GM12891 (cell line): ENCODE measurements at regions not wholly inside any gene's neighbourhood (a gene's known extent, or its start where the extent isn't known, plus 50 kb on each side); places are given as distances from the start of the nearest gene placed in this dataset.

Experiments used
- POLR2A ChIP-seq: IDR thresholded peaks from 2 replicates; pipeline ENCODE4 v1.6.1; 2011; ENCODE audit warnings: low read depth, low read length, control low read depth
- POLR2AphosphoS5 ChIP-seq: IDR thresholded peaks from 2 replicates; pipeline ENCODE4 v1.6.1; 2011; ENCODE audit warnings: low read depth, low read length, control low read depth
- SPI1 ChIP-seq: IDR thresholded peaks from 2 replicates; pipeline ENCODE4 v1.6.1; 2011; ENCODE audit warnings: low read depth, low read length, control low read depth
- TAF1 ChIP-seq: IDR thresholded peaks from 2 replicates; pipeline ENCODE4 v1.6.1; 2011; ENCODE audit warnings: low read depth, low read length, control low read depth

DNA sequence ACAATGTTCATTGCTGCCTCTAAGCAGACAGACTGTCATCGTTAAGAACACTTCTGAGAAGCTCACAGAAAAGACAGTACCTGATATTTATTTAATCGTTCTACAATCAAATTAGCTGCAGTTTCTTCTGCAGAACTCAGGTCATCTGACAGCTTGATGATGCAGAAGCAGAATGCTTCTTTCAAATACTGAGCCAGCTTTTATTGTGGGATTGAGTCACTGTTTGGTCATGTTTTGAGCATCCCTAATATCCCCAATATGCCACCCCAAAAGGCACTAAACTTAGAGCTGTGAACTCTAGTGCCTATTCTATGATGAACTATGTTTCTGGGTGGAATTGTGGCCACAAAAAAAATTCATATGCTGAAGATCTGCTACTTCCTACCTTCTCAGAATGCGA is 51.0 kb upstream of the NLGN4Y start:
- TF ChIP-seq POLR2A = no peak
- TF ChIP-seq POLR2AphosphoS5 = no peak
- no peak for TF ChIP-seq TAF1
- TF ChIP-seq SPI1 = no peak
